ENCODE measurements at regions not wholly inside any gene's neighbourhood (a gene's known extent, or its start where the extent isn't known, plus 50 kb on each side); places are given as distances from the start of the nearest gene placed in this dataset.

- TF ChIP-seq CTCF (IDR thresholded peaks at IDR 0.05; ENCODE audit: insufficient read depth, low read depth, low read length) (no peak), EZH2 (IDR thresholded peaks at IDR 0.05; ENCODE audit: insufficient read depth, low read length) (no peak)
Measured at GRCh38 chr5:60520451-60521227, 179.3 kb downstream of the DEPDC1B start.
